K562 (cell line): ENCODE measurements at regions not wholly inside any gene's neighbourhood (a gene's known extent, or its start where the extent isn't known, plus 50 kb on each side); places are given as distances from the start of the nearest gene placed in this dataset.

Experiments used
- ATAC-seq: fragments of 200-7000 bp; cut with Tn5 transposase; 3 replicates; pipeline ENCODE4 v1.9.1; 2020; ENCODE audit warnings: moderate library complexity
- BruUV-seq: library from RNA; stranded (reverse); fragments of 400-500 nt; replicated peaks from 2 replicates; lab custom pipeline; 2021; lab: Mats Ljungman, UMichigan
- CTCF ChIA-PET: fragments of 300-600 bp; formaldehyde crosslinking; extraction: SDS; loops from one replicate; lab custom pipeline; 2021; ENCODE audit warnings: low intra/inter-chr PET ratio; lab: Yijun Ruan, JAX
- POLR2A ChIA-PET: fragments of 300-600, 350-650 bp; sonication (Branson Sonifier 250); formaldehyde crosslinking; extraction: SDS; loops from one replicate; lab custom pipeline; 2021; ENCODE audit warnings: antibody characterized with exemption, inconsistent platforms; lab: Yijun Ruan, JAX
- DNase-seq, 4 experiments: peaks; one replicate each; pipeline versions ENCODE4 v3.0.0 to v3.0.0-alpha.2; 2011 to 2018; ENCODE audit warnings: low spot score in 3 of 4, mixed read lengths in 3 of 4; ENCODE audit errors: extremely low read depth in 1 of 4
- FAIRE-seq: peaks from 2 replicates; lab custom pipeline; 2011; peaks lifted over from hg19 to GRCh38; lab: Jason Lieb, UNC
- H2AFZ ChIP-seq: 2 replicates; pipeline ENCODE4 v1.6.0; 2011; ENCODE audit warnings: low read depth, low read length, control low read depth, inconsistent platforms
- H3K27ac ChIP-seq: fragments of 200-600 bp; 3 replicates; pipeline ENCODE4 v1.8.0; 2011; ENCODE audit warnings: low read depth, mild to moderate bottlenecking, control low read depth, inconsistent platforms, low read length, moderate library complexity, mixed read lengths; ENCODE audit errors: extremely low read depth
- H3K27me3 ChIP-seq, 2 experiments: fragments of 300-600 bp in 1 of 2; 2 replicates in 1 of 2; 3 replicates in 1 of 2; pipeline versions ENCODE4 v1.6.0 to v1.8.0; 2011; ENCODE audit warnings: inconsistent platforms in 2 of 2, low read length in 2 of 2, mild to moderate bottlenecking in 1 of 2, mixed read lengths in 1 of 2, moderate library complexity in 1 of 2; ENCODE audit not compliant: control insufficient read depth in 2 of 2, insufficient read depth in 2 of 2
- H3K36me3 ChIP-seq: fragments of 300-600 bp; 3 replicates; pipeline ENCODE4 v1.8.0; 2011; ENCODE audit warnings: mild to moderate bottlenecking, low read length, inconsistent platforms; ENCODE audit not compliant: control insufficient read depth, insufficient read depth
- H3K4me1 ChIP-seq, 2 experiments: fragments of 200-600 bp in 1 of 2; replicated peaks in 1 of 2; 2 replicates in 1 of 2; 3 replicates in 1 of 2; pipeline versions ENCODE4 v1.5.1 to v1.8.0; 2011; ENCODE audit warnings: inconsistent platforms in 2 of 2, low read length in 2 of 2, mild to moderate bottlenecking in 1 of 2, mixed read lengths in 1 of 2, moderate library complexity in 1 of 2; ENCODE audit not compliant: control insufficient read depth in 2 of 2, insufficient read depth in 2 of 2
- H3K4me2 ChIP-seq: 2 replicates; pipeline ENCODE4 v1.6.1; 2011; ENCODE audit warnings: low read length, control low read depth, inconsistent platforms, mixed read lengths; ENCODE audit not compliant: insufficient read depth
- H3K4me3 ChIP-seq: fragments of 200-600 bp; sonication (generic), shearing (Covaris generic); 2 replicates; pipeline ENCODE4 v1.5.1; 2016; ENCODE audit warnings: control low read depth, inconsistent platforms
- H3K79me2 ChIP-seq: fragments of 200-600 bp; 3 replicates; pipeline ENCODE4 v1.8.0; 2011; ENCODE audit warnings: low read length, inconsistent platforms; ENCODE audit not compliant: control insufficient read depth, insufficient read depth
- H3K9ac ChIP-seq, 2 experiments: 2 replicates each; pipeline versions ENCODE4 v1.6.0 to v1.6.1; 2011; ENCODE audit warnings: low read depth in 2 of 2, low read length in 2 of 2, control low read depth in 1 of 2, inconsistent platforms in 1 of 2, mild to moderate bottlenecking in 1 of 2, mixed read lengths in 1 of 2; ENCODE audit not compliant: insufficient read depth in 1 of 2
- H3K9me1 ChIP-seq: one replicate; pipeline ENCODE4 v1.6.0; 2011; ENCODE audit warnings: inconsistent platforms, mild to moderate bottlenecking, low read length, moderate library complexity; ENCODE audit not compliant: control insufficient read depth, insufficient read depth
- H3K9me3 ChIP-seq: replicated peaks from 2 replicates; pipeline ENCODE4 v1.5.1; 2011; ENCODE audit warnings: low read depth, low read length, inconsistent platforms; ENCODE audit not compliant: control insufficient read depth, insufficient read depth
- H4K20me1 ChIP-seq: replicated peaks from 2 replicates; pipeline ENCODE4 v1.6.1; 2011; ENCODE audit warnings: low read length, inconsistent platforms, mixed read lengths; ENCODE audit not compliant: control insufficient read depth, insufficient read depth
- C11orf30 ChIP-seq: fragments of 450-650 bp; IDR thresholded peaks from 2 replicates; pipeline ENCODE4 v1.6.1; 2016; ENCODE audit warnings: low read depth, mild to moderate bottlenecking
- HDAC8 ChIP-seq: fragments of 450-650 bp; IDR thresholded peaks from 2 replicates; pipeline ENCODE4 v1.6.1; 2016; ENCODE audit warnings: mild to moderate bottlenecking, missing genetic modification characterization, moderate library complexity, missing compliant biosample characterization
- MBD1 ChIP-seq: fragments of 250-450 bp; sonication (Bioruptor Pico); IDR thresholded peaks from 2 replicates; pipeline ENCODE4 v1.8.0; 2022; ENCODE audit warnings: inconsistent platforms
- NFRKB ChIP-seq: fragments of 450-650 bp; IDR thresholded peaks from 2 replicates; pipeline ENCODE4 v1.6.1; 2016; ENCODE audit warnings: low read depth
- SMARCB1 ChIP-seq: IDR thresholded peaks from 2 replicates; pipeline ENCODE4 v1.6.1; 2011; ENCODE audit warnings: improper control_type of control experiment, low read depth; ENCODE audit not compliant: insufficient read length
- USF1 ChIP-seq: sonication (generic); formaldehyde crosslinking; IDR thresholded peaks from 2 replicates; pipeline ENCODE4 v1.9.0; 2022; ENCODE audit warnings: mild to moderate bottlenecking, missing genetic modification reagents
- ZBTB43 ChIP-seq: sonication (generic); formaldehyde crosslinking; IDR thresholded peaks from 2 replicates; pipeline ENCODE4 v1.8.0; 2023; ENCODE audit warnings: mild to moderate bottlenecking, missing genetic modification reagents
- ZNF282 ChIP-seq: sonication (generic); formaldehyde crosslinking; IDR thresholded peaks from 2 replicates; pipeline ENCODE4 v1.8.1; 2023; ENCODE audit warnings: missing genetic modification reagents
- ZNF354B ChIP-seq: fragments of 250-450 bp; sonication (Bioruptor Pico); IDR thresholded peaks from 2 replicates; pipeline ENCODE4 v1.4.0; 2020
- WGBS: fragments of 100-300 bp; shearing (Covaris generic); methylation state at CpG from one replicate; pipeline ENCODE4 v1.1.6; 2016; ENCODE audit warnings: low coverage, mixed read lengths; ENCODE audit not compliant: insufficient coverage; ENCODE audit errors: missing lambda C conversion rate; 5-methylcytosine and 5-hydroxymethylcytosine counted together
- in situ Hi-C: fragments of 300-500 bp; cut with MboI; formaldehyde crosslinking; loops from 4 replicates; pipeline ENCODE4 v1.15.0; 2018; ENCODE audit warnings: inconsistent platforms, mixed read lengths
- intact Hi-C: fragments of 100-400 bp; cut with micrococcal nuclease; formaldehyde crosslinking; loops from 2 replicates; pipeline ENCODE4 v1.14.2; 2022
- TF ChIP-seq, protein P1 (sequence below), 2 experiments: fragments of 250-450 bp in 1 of 2; fragments of 450-650 bp in 1 of 2; sonication (Bioruptor Pico) in 1 of 2; IDR thresholded peaks; 2 replicates each; pipeline versions ENCODE4 v1.6.1 to v1.8.0; 2016 to 2021; ENCODE audit warnings: mild to moderate bottlenecking in 2 of 2, moderate library complexity in 2 of 2, missing compliant biosample characterization in 1 of 2, missing genetic modification characterization in 1 of 2
- TF ChIP-seq, protein P2 (sequence below): fragments of 450-650 bp; IDR thresholded peaks from 2 replicates; pipeline ENCODE4 v1.6.1; 2017; ENCODE audit warnings: mild to moderate bottlenecking, moderate library complexity
- TF ChIP-seq, protein P3 (sequence below): fragments of 250-450 bp; sonication (Bioruptor Pico); IDR thresholded peaks from 2 replicates; pipeline ENCODE4 v1.5.0; 2021

DNA sequence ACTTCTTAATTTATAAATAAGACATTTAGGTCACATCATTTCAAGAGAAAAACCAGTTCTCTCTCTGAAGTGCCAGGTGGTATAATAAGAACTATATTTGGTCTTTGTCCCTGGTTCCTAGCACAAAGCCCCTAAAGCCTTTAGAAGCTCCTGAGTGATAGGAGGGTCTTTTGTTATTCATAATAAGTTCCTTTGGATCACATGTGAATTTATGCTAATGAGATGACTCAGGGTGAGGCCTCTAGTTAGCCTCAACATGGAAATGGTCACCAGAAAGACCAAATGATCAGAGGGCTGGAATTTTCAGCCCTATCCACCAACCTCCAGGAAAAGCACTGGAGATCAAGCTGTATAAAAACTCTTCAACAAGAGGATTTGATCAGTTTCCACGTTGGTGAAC lies 68.1 kb upstream of the BLTP1 start:
- Histone ChIP-seq H3K9ac (no peak overlapping the region), H3K27me3 (peaks cover 0 to 2% of the 10 kb centered on the region in 2 experiments; a peak in 1 of 5 replicates), H3K9me1 (no peaks in the 10 kb centered on the region), H3K36me3 (no peaks in the 10 kb centered on the region), H3K9me3 (no peaks in the 10 kb centered on the region), H3K27ac (no peak overlapping the region), H3K4me2 (no peak overlapping the region), H3K4me3 (no peak overlapping the region), H4K20me1 (no peaks in the 10 kb centered on the region), H2AFZ (no peak overlapping the region), H3K79me2 (no peaks in the 10 kb centered on the region), H3K4me1 (no peaks in the 10 kb centered on the region)
- POLR2A ChIA-PET: no interaction called here
- no TSS peak for BruUV-seq
- CTCF ChIA-PET: no interaction called here
- 0% methylated on average over 1 of the region's 1 CpG for WGBS
- no peak for ATAC-seq
- in situ Hi-C loops: no loop called here
- no peak for DNase-seq
- no peak for TF ChIP-seq ZBTB43
- TF ChIP-seq USF1 (CRISPR knock-in tag): no peak
- no peak for TF ChIP-seq HDAC8 (tag)
- no peak for TF ChIP-seq MBD1 (CRISPR knock-in tag)
- TF ChIP-seq, protein P1, sequence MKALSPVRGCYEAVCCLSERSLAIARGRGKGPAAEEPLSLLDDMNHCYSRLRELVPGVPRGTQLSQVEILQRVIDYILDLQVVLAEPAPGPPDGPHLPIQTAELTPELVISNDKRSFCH (CRISPR knock-in tag; IDR thresholded peaks at IDR 0.05): no peak
- TF ChIP-seq, protein P1 (tag; IDR thresholded peaks at IDR 0.05): no peak
- no peak for TF ChIP-seq C11orf30
- TF ChIP-seq NFRKB: no peak
- no peak for TF ChIP-seq ZNF354B (CRISPR knock-in tag)
- TF ChIP-seq SMARCB1: no peak
- TF ChIP-seq ZNF282: no peak
- TF ChIP-seq, protein P2, sequence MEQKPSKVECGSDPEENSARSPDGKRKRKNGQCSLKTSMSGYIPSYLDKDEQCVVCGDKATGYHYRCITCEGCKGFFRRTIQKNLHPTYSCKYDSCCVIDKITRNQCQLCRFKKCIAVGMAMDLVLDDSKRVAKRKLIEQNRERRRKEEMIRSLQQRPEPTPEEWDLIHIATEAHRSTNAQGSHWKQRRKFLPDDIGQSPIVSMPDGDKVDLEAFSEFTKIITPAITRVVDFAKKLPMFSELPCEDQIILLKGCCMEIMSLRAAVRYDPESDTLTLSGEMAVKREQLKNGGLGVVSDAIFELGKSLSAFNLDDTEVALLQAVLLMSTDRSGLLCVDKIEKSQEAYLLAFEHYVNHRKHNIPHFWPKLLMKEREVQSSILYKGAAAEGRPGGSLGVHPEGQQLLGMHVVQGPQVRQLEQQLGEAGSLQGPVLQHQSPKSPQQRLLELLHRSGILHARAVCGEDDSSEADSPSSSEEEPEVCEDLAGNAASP: no peak
- TF ChIP-seq, protein P3, sequence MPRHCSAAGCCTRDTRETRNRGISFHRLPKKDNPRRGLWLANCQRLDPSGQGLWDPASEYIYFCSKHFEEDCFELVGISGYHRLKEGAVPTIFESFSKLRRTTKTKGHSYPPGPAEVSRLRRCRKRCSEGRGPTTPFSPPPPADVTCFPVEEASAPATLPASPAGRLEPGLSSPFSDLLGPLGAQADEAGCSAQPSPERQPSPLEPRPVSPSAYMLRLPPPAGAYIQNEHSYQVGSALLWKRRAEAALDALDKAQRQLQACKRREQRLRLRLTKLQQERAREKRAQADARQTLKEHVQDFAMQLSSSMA (CRISPR knock-in tag): no peak
- intact Hi-C loops: no loop called here
- no peak for FAIRE-seq
